ENCODE measurements at regions not wholly inside any gene's neighbourhood (a gene's known extent, or its start where the extent isn't known, plus 50 kb on each side); places are given as distances from the start of the nearest gene placed in this dataset.
"Not testable (repeated sequence)": the region's sequence is repeated elsewhere in the genome, so short reads cannot be mapped to it uniquely, and the experiment has no call there.

DNA sequence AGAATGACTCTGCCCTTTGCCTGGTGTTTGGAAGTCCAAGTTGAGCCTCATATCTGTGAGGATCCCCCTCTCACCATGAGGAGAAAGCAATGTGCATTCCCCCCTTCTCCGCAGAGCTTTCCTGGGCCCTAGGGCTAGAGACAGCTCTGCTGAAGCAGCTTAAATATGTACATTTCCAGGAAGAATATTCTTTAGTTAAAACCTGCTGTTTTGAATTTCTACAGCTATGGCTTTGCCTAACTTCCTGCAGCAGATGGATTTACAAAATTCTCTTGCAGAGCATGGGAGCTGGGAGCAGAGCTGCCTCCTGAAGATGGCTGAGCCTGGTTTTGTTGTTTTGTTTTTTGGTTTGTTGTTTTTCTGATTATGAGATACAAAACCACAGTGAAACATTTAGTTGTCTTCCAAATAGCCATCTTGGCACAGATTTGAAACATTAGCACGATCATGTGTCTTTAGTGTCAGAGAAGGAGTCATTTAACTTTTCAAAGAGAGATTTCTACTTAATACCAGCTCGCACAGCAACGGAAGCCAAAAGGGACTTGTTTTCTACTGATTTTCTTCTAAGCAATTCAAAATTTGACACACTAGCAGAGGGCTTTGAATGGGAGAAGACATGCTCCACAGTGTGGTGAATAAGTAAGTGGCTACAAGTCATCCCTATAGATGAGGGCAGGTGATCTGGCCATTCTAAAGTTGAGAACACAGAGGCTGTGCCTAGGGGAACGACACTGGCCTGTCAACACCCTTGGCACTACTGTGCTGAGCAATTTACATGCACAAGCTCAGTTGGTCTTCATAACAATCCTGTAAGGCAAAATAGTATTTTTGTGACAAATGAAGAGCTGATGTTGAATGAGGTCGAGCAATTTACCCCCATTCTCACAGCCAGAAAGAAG, 222.6 kb downstream of the MREG start:
- no peaks in the 10 kb centered on the region for H3K27me3 ChIP-seq (ENCODE audit: control insufficient read depth in 1 of 2, insufficient read depth in 2 of 2, low read length in 2 of 2)
- no peaks in the 10 kb centered on the region for H3K36me3 ChIP-seq (ENCODE audit: control insufficient read depth in 1 of 2, insufficient read depth in 2 of 2, low read length in 2 of 2)
- H3K4me1 ChIP-seq (ENCODE audit: control insufficient read depth in 1 of 2, insufficient read depth in 2 of 2, low read length in 2 of 2): no peaks in the 10 kb centered on the region
- no peak overlapping the region for H3K27ac ChIP-seq (ENCODE audit: low read depth, low read length)
- no peak overlapping the region for H3K9ac ChIP-seq (ENCODE audit: low read depth in 1 of 2, low read length in 2 of 2)
- H3K4me3 ChIP-seq (ENCODE audit: low read depth in 1 of 2, low read length in 2 of 2): no peak overlapping the region
- no peaks in the 10 kb centered on the region for H3K9me3 ChIP-seq (ENCODE audit: control insufficient read depth in 1 of 2, low read length in 2 of 2)

DNA sequence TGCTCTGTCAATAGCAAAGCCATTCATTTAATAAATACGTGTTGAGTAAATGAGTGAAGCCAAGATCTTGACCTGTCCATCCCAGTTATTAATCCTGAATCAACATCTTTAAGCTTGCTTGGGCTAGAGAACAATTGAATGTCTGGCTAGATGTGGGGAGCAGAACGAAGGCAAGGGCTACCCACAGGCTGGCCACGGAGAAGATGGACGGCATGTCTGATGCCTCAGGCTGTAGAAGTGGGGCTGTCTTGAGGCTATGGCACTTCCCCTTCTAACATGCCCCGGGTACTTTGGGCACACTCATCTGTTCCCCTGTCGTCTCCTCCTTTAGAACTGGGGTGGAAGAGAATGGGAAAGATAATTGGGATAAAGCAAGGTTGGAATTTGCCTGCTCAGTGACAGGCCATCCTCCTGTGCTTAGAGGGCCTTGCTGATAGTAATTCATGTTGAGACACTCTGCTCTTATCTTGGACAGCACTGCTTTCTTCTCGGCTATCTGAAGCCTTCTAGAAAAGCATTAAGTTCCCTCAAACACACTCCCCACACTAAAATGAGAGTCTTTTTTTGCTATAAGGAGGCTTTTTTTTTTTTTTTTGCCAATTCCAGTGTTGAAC, 225.7 kb downstream of the MREG start:
- no peak overlapping the region for H3K4me3 ChIP-seq (ENCODE audit: low read depth in 1 of 2, low read length in 2 of 2)
- no peaks in the 10 kb centered on the region for H3K36me3 ChIP-seq (ENCODE audit: control insufficient read depth in 1 of 2, insufficient read depth in 2 of 2, low read length in 2 of 2)
- H3K27me3 ChIP-seq (ENCODE audit: control insufficient read depth in 1 of 2, insufficient read depth in 2 of 2, low read length in 2 of 2): no peaks in the 10 kb centered on the region
- no peaks in the 10 kb centered on the region for H3K4me1 ChIP-seq (ENCODE audit: control insufficient read depth in 1 of 2, insufficient read depth in 2 of 2, low read length in 2 of 2)
- no peak overlapping the region for H3K9ac ChIP-seq (ENCODE audit: low read depth in 1 of 2, low read length in 2 of 2)
- no peak overlapping the region for H3K27ac ChIP-seq (ENCODE audit: low read depth, low read length)
- H3K9me3 ChIP-seq (ENCODE audit: control insufficient read depth in 1 of 2, low read length in 2 of 2): no peaks in the 10 kb centered on the region

DNA sequence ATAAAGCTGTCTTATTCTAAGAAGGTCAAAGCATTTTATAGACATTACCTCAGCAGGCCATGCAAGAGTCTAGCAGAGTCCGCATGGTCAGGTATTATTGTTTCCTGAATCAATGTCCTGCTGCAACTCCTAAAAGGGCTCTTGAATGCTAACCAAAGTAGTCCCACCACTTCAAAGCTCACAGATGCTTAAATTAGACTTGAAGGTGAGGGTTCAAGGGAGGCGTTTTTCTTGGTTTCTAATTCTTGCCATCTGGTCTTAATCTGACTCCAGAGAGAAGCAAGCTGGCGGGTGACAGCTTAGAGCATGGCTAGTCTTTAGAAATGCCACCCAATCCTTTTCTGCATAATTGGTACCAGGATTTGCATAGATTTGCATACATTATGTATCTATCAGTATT, 226.3 kb downstream of the MREG start:
- H3K27ac ChIP-seq (ENCODE audit: low read depth, low read length): no peak overlapping the region
- H3K27me3 ChIP-seq (ENCODE audit: control insufficient read depth in 1 of 2, insufficient read depth in 2 of 2, low read length in 2 of 2): no peaks in the 10 kb centered on the region
- H3K9ac ChIP-seq (ENCODE audit: low read depth in 1 of 2, low read length in 2 of 2): no peak overlapping the region
- H3K9me3 ChIP-seq (ENCODE audit: control insufficient read depth in 1 of 2, low read length in 2 of 2): no peaks in the 10 kb centered on the region
- no peaks in the 10 kb centered on the region for H3K36me3 ChIP-seq (ENCODE audit: control insufficient read depth in 1 of 2, insufficient read depth in 2 of 2, low read length in 2 of 2)
- H3K4me3 ChIP-seq (ENCODE audit: low read depth in 1 of 2, low read length in 2 of 2): no peak overlapping the region
- no peaks in the 10 kb centered on the region for H3K4me1 ChIP-seq (ENCODE audit: control insufficient read depth in 1 of 2, insufficient read depth in 2 of 2, low read length in 2 of 2)

DNA sequence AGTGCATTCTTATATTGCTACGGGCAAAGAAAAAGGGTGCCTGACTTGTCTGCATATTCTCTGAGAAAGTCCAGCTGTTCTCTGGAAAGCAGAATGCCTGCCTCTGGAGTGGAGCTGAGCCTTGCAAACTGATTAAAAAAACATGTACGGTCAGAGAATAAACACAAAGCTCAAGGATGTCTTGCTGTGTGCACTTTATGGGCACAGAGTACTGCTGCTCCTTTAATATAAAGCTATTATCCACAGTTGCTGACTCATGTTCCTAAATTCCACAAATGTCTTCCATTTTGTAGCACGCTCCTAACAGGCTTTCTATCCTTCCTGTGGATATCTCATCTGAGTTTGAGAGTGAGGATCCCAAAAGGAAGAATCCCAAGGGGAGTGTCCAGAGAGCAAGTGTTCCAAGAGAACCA, 229.0 kb downstream of the MREG start:
- Histone ChIP-seq H3K36me3 (ENCODE audit: control insufficient read depth in 1 of 2, insufficient read depth in 2 of 2, low read length in 2 of 2) (no peaks in the 10 kb centered on the region), H3K9me3 (ENCODE audit: control insufficient read depth in 1 of 2, low read length in 2 of 2) (no peaks in the 10 kb centered on the region), H3K4me1 (ENCODE audit: control insufficient read depth in 1 of 2, insufficient read depth in 2 of 2, low read length in 2 of 2) (no peaks in the 10 kb centered on the region), H3K9ac (ENCODE audit: low read depth in 1 of 2, low read length in 2 of 2) (no peak overlapping the region), H3K27ac (ENCODE audit: low read depth, low read length) (no peak overlapping the region), H3K4me3 (ENCODE audit: low read depth in 1 of 2, low read length in 2 of 2) (no peak overlapping the region), H3K27me3 (ENCODE audit: control insufficient read depth in 1 of 2, insufficient read depth in 2 of 2, low read length in 2 of 2) (no peaks in the 10 kb centered on the region)

DNA sequence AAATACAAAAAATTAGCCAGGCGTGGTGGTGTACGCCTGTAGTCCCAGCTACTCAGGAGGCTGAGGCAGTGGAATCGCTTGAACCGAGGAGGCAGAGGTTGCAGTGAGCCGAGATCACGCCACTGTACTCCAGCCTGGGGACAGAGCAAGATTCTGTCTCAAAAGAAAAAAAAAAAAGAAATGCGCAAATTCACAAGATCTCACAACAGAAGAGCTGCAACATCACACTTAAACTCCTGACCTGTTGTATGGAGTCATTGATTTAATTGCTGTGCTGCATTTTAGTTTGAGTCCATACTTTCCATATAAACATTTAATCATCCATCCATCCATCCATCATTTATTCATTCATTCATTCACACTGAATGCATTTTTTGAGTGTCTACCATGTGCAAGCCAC, 229.7 kb downstream of the MREG start:
- H3K36me3 ChIP-seq (ENCODE audit: control insufficient read depth in 1 of 2, insufficient read depth in 2 of 2, low read length in 2 of 2); H3K27me3 ChIP-seq (ENCODE audit: control insufficient read depth in 1 of 2, insufficient read depth in 2 of 2, low read length in 2 of 2); H3K4me1 ChIP-seq (ENCODE audit: control insufficient read depth in 1 of 2, insufficient read depth in 2 of 2, low read length in 2 of 2); H3K4me3 ChIP-seq (ENCODE audit: low read depth in 1 of 2, low read length in 2 of 2); H3K9me3 ChIP-seq (ENCODE audit: control insufficient read depth in 1 of 2, low read length in 2 of 2); H3K27ac ChIP-seq (ENCODE audit: low read depth, low read length); H3K9ac ChIP-seq (ENCODE audit: low read depth in 1 of 2, low read length in 2 of 2): not testable (repeated sequence)

DNA sequence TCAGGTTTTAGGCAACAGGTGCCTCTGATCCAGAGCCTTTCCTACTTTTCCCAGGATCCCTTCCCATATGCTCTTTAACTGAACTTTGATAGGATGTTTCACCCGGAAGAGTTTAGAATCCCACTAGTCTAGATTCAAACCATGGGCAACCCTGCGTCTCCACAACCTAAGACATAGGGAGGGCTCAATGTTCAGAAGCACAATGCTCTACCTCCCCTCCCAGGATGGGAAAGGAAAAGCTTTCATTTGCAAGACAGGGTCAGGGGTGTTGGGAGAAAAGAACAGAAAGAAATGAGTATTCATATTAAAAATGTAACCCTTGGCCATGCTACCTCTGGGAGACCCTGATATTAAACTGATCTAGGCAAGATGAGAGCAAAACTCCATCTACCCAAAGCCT, 230.4 kb downstream of the MREG start:
- H3K27ac ChIP-seq (ENCODE audit: low read depth, low read length): no peak overlapping the region
- no peaks in the 10 kb centered on the region for H3K27me3 ChIP-seq (ENCODE audit: control insufficient read depth in 1 of 2, insufficient read depth in 2 of 2, low read length in 2 of 2)

DNA sequence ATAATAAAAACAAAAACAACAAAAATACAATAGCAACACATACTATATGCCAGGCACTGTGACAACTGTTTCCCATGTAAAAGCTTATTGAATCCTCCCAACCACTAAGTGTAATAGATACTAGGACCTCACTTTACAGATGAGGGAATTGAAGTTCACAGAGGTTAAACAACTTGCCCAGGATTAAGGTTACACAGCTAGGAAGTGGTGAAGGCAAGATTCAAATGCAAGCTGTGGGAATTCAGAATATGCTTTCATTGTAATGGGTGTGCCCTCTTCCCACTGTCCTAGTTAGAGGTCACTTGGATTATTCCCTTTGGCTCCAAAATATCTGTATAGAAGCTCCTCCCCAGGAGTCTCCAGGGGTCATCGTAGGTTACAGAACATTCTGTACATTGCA, 231.1 kb downstream of the MREG start:
- Histone ChIP-seq H3K27me3 (ENCODE audit: control insufficient read depth in 1 of 2, insufficient read depth in 2 of 2, low read length in 2 of 2) (no peaks in the 10 kb centered on the region), H3K36me3 (ENCODE audit: control insufficient read depth in 1 of 2, insufficient read depth in 2 of 2, low read length in 2 of 2) (no peaks in the 10 kb centered on the region), H3K9ac (ENCODE audit: low read depth in 1 of 2, low read length in 2 of 2) (no peak overlapping the region), H3K4me1 (ENCODE audit: control insufficient read depth in 1 of 2, insufficient read depth in 2 of 2, low read length in 2 of 2) (no peaks in the 10 kb centered on the region), H3K9me3 (ENCODE audit: control insufficient read depth in 1 of 2, low read length in 2 of 2) (no peaks in the 10 kb centered on the region), H3K27ac (ENCODE audit: low read depth, low read length) (no peak overlapping the region), H3K4me3 (ENCODE audit: low read depth in 1 of 2, low read length in 2 of 2) (no peak overlapping the region)

More for the DNA sequence above, 230.4 kb downstream of the MREG start:
- Histone ChIP-seq H3K9ac (ENCODE audit: low read depth in 1 of 2, low read length in 2 of 2) (no peak overlapping the region), H3K9me3 (ENCODE audit: control insufficient read depth in 1 of 2, low read length in 2 of 2) (no peaks in the 10 kb centered on the region), H3K4me3 (ENCODE audit: low read depth in 1 of 2, low read length in 2 of 2) (no peak overlapping the region), H3K4me1 (ENCODE audit: control insufficient read depth in 1 of 2, insufficient read depth in 2 of 2, low read length in 2 of 2) (no peaks in the 10 kb centered on the region), H3K36me3 (ENCODE audit: control insufficient read depth in 1 of 2, insufficient read depth in 2 of 2, low read length in 2 of 2) (no peaks in the 10 kb centered on the region)

DNA sequence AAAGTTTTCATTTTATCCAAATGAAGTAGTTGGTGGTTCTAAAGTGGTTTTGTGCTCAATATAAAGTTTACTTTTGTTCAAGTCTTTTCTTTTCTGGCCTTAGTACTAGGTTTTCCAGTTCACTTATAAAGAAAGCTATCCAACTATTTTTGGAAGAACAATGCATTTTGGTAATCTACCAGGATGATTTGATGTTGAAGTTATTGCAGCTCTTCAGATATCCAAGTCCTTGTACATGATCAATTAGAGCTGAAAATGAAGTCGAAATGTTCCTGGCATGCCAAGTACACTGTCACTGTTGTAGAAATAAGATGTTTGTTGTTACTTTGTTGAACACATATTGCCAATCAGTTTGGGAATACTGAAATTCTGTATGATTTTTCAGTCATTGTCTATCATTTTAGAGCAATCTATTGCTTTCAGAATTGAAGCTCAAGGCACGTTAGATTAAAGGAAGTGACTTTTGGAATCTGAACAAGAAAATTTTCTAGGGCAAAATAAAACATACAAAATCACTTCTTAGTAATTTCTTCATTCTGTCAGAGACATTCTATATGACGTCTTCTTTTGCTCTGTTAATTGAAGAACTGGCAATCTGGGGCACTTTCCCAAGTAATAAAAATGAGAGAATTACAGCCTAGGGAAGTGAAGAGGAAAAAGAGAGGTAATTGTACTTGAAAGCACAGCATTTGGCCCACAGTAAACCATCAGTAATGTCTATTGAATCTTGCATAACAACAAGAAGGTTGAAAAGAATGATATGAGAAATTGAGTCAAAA, 232.3 kb downstream of the MREG start:
- Histone ChIP-seq H3K9me3 (ENCODE audit: control insufficient read depth in 1 of 2, low read length in 2 of 2) (no peaks in the 10 kb centered on the region), H3K4me3 (ENCODE audit: low read depth in 1 of 2, low read length in 2 of 2) (no peak overlapping the region), H3K4me1 (ENCODE audit: control insufficient read depth in 1 of 2, insufficient read depth in 2 of 2, low read length in 2 of 2) (no peaks in the 10 kb centered on the region), H3K27me3 (ENCODE audit: control insufficient read depth in 1 of 2, insufficient read depth in 2 of 2, low read length in 2 of 2) (no peaks in the 10 kb centered on the region), H3K27ac (ENCODE audit: low read depth, low read length) (no peak overlapping the region), H3K9ac (ENCODE audit: low read depth in 1 of 2, low read length in 2 of 2) (no peak overlapping the region), H3K36me3 (ENCODE audit: control insufficient read depth in 1 of 2, insufficient read depth in 2 of 2, low read length in 2 of 2) (no peaks in the 10 kb centered on the region)

DNA sequence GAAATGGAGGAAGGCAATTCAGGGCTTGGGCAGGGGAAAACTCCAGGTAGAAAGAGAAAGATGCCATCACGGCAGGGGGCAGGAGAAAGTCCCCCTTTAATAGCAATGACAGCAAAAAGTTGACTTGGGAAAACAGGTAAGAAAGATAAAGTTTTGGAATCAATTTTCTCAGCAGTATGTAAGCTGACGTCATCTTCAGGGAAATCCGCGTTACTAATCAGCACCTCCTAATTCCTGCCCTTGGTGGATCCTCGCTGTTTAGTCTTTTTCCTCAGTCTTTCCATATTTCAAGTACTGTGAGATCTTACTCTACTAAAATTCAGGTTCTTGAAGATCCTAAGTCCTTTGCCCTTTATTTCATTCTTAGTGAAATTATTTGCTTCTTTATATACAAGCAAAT, 233.0 kb downstream of the MREG start:
- H3K27me3 ChIP-seq (ENCODE audit: control insufficient read depth in 1 of 2, insufficient read depth in 2 of 2, low read length in 2 of 2): no peaks in the 10 kb centered on the region

DNA sequence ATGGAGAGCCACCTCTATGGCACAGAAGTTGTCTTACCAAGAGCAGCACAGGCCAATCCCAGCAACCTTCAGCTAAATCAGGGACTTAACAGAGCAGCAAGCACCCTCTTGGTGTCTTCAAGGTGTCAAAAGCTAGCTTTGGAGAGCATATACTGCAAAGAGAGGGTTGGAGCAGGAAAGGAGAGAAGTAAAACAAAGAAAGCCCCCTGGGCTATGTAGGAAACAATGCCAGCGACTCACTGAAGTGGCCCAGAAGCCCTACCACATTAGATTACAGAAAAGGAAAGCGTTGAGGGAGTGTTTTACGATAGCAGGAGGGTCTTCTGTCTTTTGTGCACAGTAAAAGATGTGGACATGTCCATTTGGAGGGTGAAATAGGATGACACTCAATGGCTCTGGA, 233.4 kb downstream of the MREG start:
- Histone ChIP-seq H3K9me3 (ENCODE audit: control insufficient read depth in 1 of 2, low read length in 2 of 2) (no peaks in the 10 kb centered on the region), H3K36me3 (ENCODE audit: control insufficient read depth in 1 of 2, insufficient read depth in 2 of 2, low read length in 2 of 2) (no peaks in the 10 kb centered on the region), H3K4me1 (ENCODE audit: control insufficient read depth in 1 of 2, insufficient read depth in 2 of 2, low read length in 2 of 2) (no peaks in the 10 kb centered on the region), H3K4me3 (ENCODE audit: low read depth in 1 of 2, low read length in 2 of 2) (no peak overlapping the region), H3K27ac (ENCODE audit: low read depth, low read length) (no peak overlapping the region), H3K9ac (ENCODE audit: low read depth in 1 of 2, low read length in 2 of 2) (no peak overlapping the region), H3K27me3 (ENCODE audit: control insufficient read depth in 1 of 2, insufficient read depth in 2 of 2, low read length in 2 of 2) (no peaks in the 10 kb centered on the region)

More for the DNA sequence above, 233.0 kb downstream of the MREG start:
- Histone ChIP-seq H3K36me3 (ENCODE audit: control insufficient read depth in 1 of 2, insufficient read depth in 2 of 2, low read length in 2 of 2) (no peaks in the 10 kb centered on the region), H3K9me3 (ENCODE audit: control insufficient read depth in 1 of 2, low read length in 2 of 2) (no peaks in the 10 kb centered on the region), H3K4me3 (ENCODE audit: low read depth in 1 of 2, low read length in 2 of 2) (no peak overlapping the region), H3K27ac (ENCODE audit: low read depth, low read length) (no peak overlapping the region), H3K9ac (ENCODE audit: low read depth in 1 of 2, low read length in 2 of 2) (no peak overlapping the region), H3K4me1 (ENCODE audit: control insufficient read depth in 1 of 2, insufficient read depth in 2 of 2, low read length in 2 of 2) (no peaks in the 10 kb centered on the region)

All from duodenal mucosa (tissue), 2 donors.